Caco-2 (cell line): ENCODE measurements at regions not wholly inside any gene's neighbourhood (a gene's known extent, or its start where the extent isn't known, plus 50 kb on each side); places are given as distances from the start of the nearest gene placed in this dataset.

ENCODE experiments used
- BruUV-seq: library from RNA; stranded (reverse); fragments of 400-500 nt; replicated peaks from 2 replicates; lab custom pipeline; 2021; lab: Mats Ljungman, UMichigan
- CTCF ChIA-PET: fragments of 300-600 bp; sonication (Branson Sonifier 250); formaldehyde crosslinking; loops from one replicate; lab custom pipeline; 2022; ENCODE audit warnings: antibody characterized with exemption; lab: Charles Lee
- POLR2A ChIA-PET: fragments of 300-600 bp; sonication (Branson Sonifier 250); formaldehyde crosslinking; loops from one replicate; lab custom pipeline; 2022; ENCODE audit warnings: antibody characterized with exemption; lab: Charles Lee
- DNase-seq, 2 experiments: peaks; one replicate each; pipeline versions ENCODE4 v3.0.0 to v3.0.0-alpha.2; 2020 to 2022
- H3K27me3 ChIP-seq: replicated peaks from 2 replicates; pipeline ENCODE4 v1.6.0; 2011; ENCODE audit warnings: low read length; ENCODE audit not compliant: control insufficient read depth, insufficient read depth
- H3K36me3 ChIP-seq: 2 replicates; pipeline ENCODE4 v1.5.1; 2011; ENCODE audit warnings: low read length; ENCODE audit not compliant: control insufficient read depth, insufficient read depth
- H3K4me1 ChIP-seq: fragments of 250-450 bp; sonication (Bioruptor Pico); 2 replicates; pipeline ENCODE4 v1.5.1; 2020; ENCODE audit warnings: mild to moderate bottlenecking
- H3K4me3 ChIP-seq: 2 replicates; pipeline ENCODE4 v1.5.1; 2011; ENCODE audit warnings: low read depth, mild to moderate bottlenecking, control low read depth, low read length
- H3K9me3 ChIP-seq: fragments of 250-450 bp; sonication (Bioruptor Pico); 2 replicates; pipeline ENCODE4 v1.5.1; 2020; ENCODE audit warnings: mild to moderate bottlenecking, moderate library complexity
- H3K27ac Mint-ChIP-seq: one replicate; pipeline ENCODE4 v1.8.0; 2022; ENCODE audit warnings: mixed read lengths; ENCODE audit not compliant: unreplicated experiment
- H3K27me3 Mint-ChIP-seq: one replicate; pipeline ENCODE4 v1.8.0; 2022; ENCODE audit warnings: mixed read lengths; ENCODE audit not compliant: insufficient read depth, unreplicated experiment
- H3K36me3 Mint-ChIP-seq: one replicate; pipeline ENCODE4 v1.8.0; 2022; ENCODE audit warnings: mild to moderate bottlenecking, mixed read lengths; ENCODE audit not compliant: insufficient read depth, unreplicated experiment
- H3K4me1 Mint-ChIP-seq: one replicate; pipeline ENCODE4 v1.8.0; 2022; ENCODE audit warnings: low read depth, mixed read lengths; ENCODE audit not compliant: unreplicated experiment
- H3K4me3 Mint-ChIP-seq: one replicate; pipeline ENCODE4 v1.8.0; 2022; ENCODE audit warnings: mild to moderate bottlenecking, moderate library complexity, mixed read lengths; ENCODE audit not compliant: unreplicated experiment
- H3K9me3 Mint-ChIP-seq: one replicate; pipeline ENCODE4 v1.8.0; 2022; ENCODE audit warnings: mixed read lengths; ENCODE audit not compliant: unreplicated experiment
- CTCF ChIP-seq, 2 experiments: fragments of 200-600 bp in 1 of 2; IDR thresholded peaks; 1 replicate in 1 of 2; 2 replicates in 1 of 2; pipeline versions ENCODE4 v1.5.1 to v1.8.0; 2011 to 2022; ENCODE audit warnings: antibody characterized with exemption in 1 of 2, control low read depth in 1 of 2, inconsistent platforms in 1 of 2, low read depth in 1 of 2, low read length in 1 of 2, mild to moderate bottlenecking in 1 of 2, moderate library complexity in 1 of 2; ENCODE audit not compliant: insufficient read depth in 1 of 2, severe bottlenecking in 1 of 2, unreplicated experiment in 1 of 2
- intact Hi-C: fragments of 100-400 bp; cut with micrococcal nuclease; formaldehyde crosslinking; loops from one replicate; pipeline ENCODE4 v1.10.0; 2022; ENCODE audit not compliant: unreplicated experiment

DNA sequence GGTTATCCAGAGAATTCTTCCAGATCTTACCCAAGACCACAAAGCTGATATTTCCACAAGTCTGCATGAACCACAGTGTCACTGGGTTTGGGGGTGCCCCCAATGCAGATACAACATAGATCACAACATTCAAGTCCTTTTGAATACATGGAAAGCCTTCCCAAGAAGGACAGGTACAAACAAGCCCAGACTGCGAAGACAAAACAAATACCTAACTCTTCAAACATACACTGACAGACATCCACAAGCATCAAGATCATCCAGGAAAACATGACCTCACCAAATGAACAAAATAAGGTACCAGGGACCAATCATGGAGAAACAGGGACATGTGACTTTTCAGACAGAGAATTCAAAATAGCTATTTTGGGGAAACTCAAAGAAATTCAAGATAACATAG, 93.1 kb downstream of the MDH1 start:
- no peaks in the 10 kb centered on the region for H3K27me3 ChIP-seq
- TF ChIP-seq CTCF (IDR thresholded peaks at IDR 0.05; ENCODE audit: insufficient read depth in 1 of 2, low read depth in 1 of 2, low read length in 1 of 2, severe bottlenecking in 1 of 2, unreplicated experiment in 1 of 2): no peak
- no peaks in the 10 kb centered on the region for H3K36me3 ChIP-seq
- BruUV-seq: no TSS peak
- Mint-ChIP-seq H3K27ac (no peak overlapping the region), H3K4me1 (no peaks in the 10 kb centered on the region), H3K9me3 (no peaks in the 10 kb centered on the region), H3K27me3 (no peaks in the 10 kb centered on the region), H3K36me3 (no peaks in the 10 kb centered on the region), H3K4me3 (no peak overlapping the region)
- intact Hi-C loops: no loop called here
- DNase-seq: no peak
- POLR2A ChIA-PET: no interaction called here
- CTCF ChIA-PET: no interaction called here
- no peaks in the 10 kb centered on the region for H3K4me1 ChIP-seq
- H3K4me3 ChIP-seq: no peak overlapping the region
- no peaks in the 10 kb centered on the region for H3K9me3 ChIP-seq

GRCh38 chr2:63692002-63692606, 103.3 kb downstream of the MDH1 start:
- ChIA-PET CTCF (interaction anchor here (0.9 kb wide), 1 partner anchor 169 kb away, joined by 7 read pairs; no protein-coding TSS in a partner anchor), POLR2A (no interaction called here)
- intact Hi-C loops: loop anchor here (1.0 kb wide), 2 partner anchors 169 to 197 kb away; no protein-coding TSS in a partner anchor
- Histone ChIP-seq H3K4me1 (no peaks in the 10 kb centered on the region), H3K9me3 (no peaks in the 10 kb centered on the region), H3K4me3 (no peak overlapping the region), H3K27me3 (no peaks in the 10 kb centered on the region), H3K36me3 (no peaks in the 10 kb centered on the region)
- no peak overlapping the region for H3K27ac Mint-ChIP-seq
- peaks cover 10% of the 10 kb centered on the region for H3K4me1 Mint-ChIP-seq
- H3K36me3 Mint-ChIP-seq: no peaks in the 10 kb centered on the region
- H3K9me3 Mint-ChIP-seq: no peaks in the 10 kb centered on the region
- H3K4me3 Mint-ChIP-seq: no peak overlapping the region
- DNase-seq: peak in 1 of 2 experiments; percentile 48
- no peaks in the 10 kb centered on the region for H3K27me3 Mint-ChIP-seq
- BruUV-seq: no TSS peak
- peak; percentile 51 to 56 for TF ChIP-seq CTCF (IDR thresholded peaks at IDR 0.05; ENCODE audit: insufficient read depth in 1 of 2, low read depth in 1 of 2, low read length in 1 of 2, severe bottlenecking in 1 of 2, unreplicated experiment in 1 of 2)

DNA sequence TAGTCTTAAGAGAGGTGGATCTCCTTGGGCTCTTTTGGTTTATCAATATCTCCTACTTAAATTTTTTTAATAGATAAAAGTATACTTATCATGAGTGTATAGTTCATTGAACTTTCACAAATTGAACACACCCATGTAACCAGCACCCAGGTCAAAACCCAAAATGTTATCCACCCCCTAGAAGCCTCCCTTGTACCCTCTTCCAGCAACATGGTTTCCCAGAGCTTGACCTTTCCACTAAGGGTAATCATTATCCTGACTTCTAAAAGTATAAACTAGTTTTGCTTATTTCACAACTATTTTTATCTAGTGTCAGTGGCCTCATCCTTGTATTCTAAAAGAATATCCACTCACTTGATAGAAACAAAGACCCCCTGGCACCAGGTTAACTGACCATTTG, 106.8 kb downstream of the MDH1 start:
- no peak overlapping the region for H3K27ac Mint-ChIP-seq
- H3K27me3 ChIP-seq: no peaks in the 10 kb centered on the region
- TF ChIP-seq CTCF (IDR thresholded peaks at IDR 0.05; ENCODE audit: insufficient read depth in 1 of 2, low read depth in 1 of 2, low read length in 1 of 2, severe bottlenecking in 1 of 2, unreplicated experiment in 1 of 2): no peak
- no peak for DNase-seq
- H3K4me1 ChIP-seq: peaks cover 8% of the 10 kb centered on the region
- no TSS peak for BruUV-seq
- ChIA-PET POLR2A (no interaction called here), CTCF (no interaction called here)
- no peaks in the 10 kb centered on the region for H3K36me3 ChIP-seq
- H3K4me1 Mint-ChIP-seq: peaks cover 19% of the 10 kb centered on the region
- H3K4me3 ChIP-seq: no peak overlapping the region
- H3K36me3 Mint-ChIP-seq: no peaks in the 10 kb centered on the region
- no peaks in the 10 kb centered on the region for H3K9me3 ChIP-seq
- intact Hi-C loops: no loop called here
- no peaks in the 10 kb centered on the region for H3K9me3 Mint-ChIP-seq
- H3K4me3 Mint-ChIP-seq: no peak overlapping the region
- H3K27me3 Mint-ChIP-seq: no peaks in the 10 kb centered on the region
